ENCODE measurements at regions not wholly inside any gene's neighbourhood (a gene's known extent, or its start where the extent isn't known, plus 50 kb on each side); places are given as distances from the start of the nearest gene placed in this dataset.

DNA sequence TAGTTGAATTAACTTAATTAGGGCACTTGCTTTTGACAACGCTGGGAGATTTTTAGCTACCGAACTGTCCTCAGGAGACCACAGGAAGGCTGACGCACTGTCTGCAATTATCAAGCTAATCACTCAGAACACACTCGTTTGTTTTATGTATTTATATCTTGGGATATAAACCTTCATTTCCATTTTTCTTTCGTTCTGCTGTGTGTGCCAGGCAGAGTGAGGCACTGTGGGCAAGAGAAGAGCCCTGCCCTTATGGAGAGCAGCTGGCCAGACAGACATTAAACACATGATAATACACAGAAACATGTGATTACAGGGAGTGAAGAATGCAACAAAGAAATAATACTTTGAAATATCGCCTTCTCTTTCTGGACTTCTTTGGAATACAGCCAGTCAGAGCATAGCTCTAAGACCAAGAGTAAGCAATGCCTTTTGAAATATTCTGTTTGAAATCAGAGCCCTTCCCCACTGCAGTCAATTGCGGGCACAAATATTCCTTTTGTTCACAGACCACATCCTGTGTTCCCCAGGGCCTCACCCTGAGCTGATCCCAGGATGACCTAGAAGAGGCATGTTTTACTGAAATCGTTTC, 96.8 kb downstream of the ANKRD60 start:
- DNase-seq (no peak), ATAC-seq (no peak)
- H3K4me3 ChIP-seq, result no peak overlapping the region
- no peaks in the 10 kb centered on the region for H3K9me3 ChIP-seq
- TF ChIP-seq, protein P1, sequence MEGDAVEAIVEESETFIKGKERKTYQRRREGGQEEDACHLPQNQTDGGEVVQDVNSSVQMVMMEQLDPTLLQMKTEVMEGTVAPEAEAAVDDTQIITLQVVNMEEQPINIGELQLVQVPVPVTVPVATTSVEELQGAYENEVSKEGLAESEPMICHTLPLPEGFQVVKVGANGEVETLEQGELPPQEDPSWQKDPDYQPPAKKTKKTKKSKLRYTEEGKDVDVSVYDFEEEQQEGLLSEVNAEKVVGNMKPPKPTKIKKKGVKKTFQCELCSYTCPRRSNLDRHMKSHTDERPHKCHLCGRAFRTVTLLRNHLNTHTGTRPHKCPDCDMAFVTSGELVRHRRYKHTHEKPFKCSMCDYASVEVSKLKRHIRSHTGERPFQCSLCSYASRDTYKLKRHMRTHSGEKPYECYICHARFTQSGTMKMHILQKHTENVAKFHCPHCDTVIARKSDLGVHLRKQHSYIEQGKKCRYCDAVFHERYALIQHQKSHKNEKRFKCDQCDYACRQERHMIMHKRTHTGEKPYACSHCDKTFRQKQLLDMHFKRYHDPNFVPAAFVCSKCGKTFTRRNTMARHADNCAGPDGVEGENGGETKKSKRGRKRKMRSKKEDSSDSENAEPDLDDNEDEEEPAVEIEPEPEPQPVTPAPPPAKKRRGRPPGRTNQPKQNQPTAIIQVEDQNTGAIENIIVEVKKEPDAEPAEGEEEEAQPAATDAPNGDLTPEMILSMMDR (IDR thresholded peaks at IDR 0.05), result no peak
- peaks cover 0 to 17% (median 3%) of the 10 kb centered on the region in 3 donors for H3K27me3 ChIP-seq (ENCODE audit: insufficient read depth in 3 of 3, low read length in 2 of 3)
- no peaks in the 10 kb centered on the region for H3K4me1 ChIP-seq
- 23 to 33% (median 25%) methylated on average over 8 of the region's 8 CpGs for WGBS, 3 donors
- intact Hi-C loops (cut with DNase I), result no loop called here
- no peak overlapping the region for H3K27ac ChIP-seq
- no peaks in the 10 kb centered on the region for H3K36me3 ChIP-seq (ENCODE audit: insufficient read depth in 1 of 2, low read depth in 1 of 2)

DNA sequence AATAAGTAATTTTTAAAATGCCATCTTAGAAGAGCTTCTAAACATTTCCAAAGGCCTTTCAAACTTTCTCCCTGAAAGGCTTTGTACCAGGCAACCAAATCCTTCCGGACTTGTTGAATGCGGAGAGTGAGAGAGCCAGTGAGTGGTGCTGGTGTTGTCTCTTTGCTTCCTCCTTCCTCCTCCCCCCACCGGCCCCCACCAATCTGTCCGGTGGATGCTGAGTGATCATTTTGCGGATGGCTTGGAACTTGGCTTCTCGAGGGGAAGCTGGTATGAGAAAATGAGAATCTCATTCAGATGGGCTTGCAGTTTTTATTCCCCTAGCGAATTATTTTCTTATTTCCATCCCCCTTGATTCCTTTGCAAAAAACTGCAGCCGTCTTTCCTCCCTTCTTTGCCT, 97.3 kb downstream of the ANKRD60 start:
- Histone ChIP-seq H3K27me3 (ENCODE audit: insufficient read depth in 3 of 3, low read length in 2 of 3) (peaks cover 0 to 17% (median 3%) of the 10 kb centered on the region in 3 donors), H3K27ac (no peak overlapping the region), H3K9me3 (peaks cover under 1% of the 10 kb centered on the region), H3K4me3 (no peak overlapping the region), H3K36me3 (ENCODE audit: insufficient read depth in 1 of 2, low read depth in 1 of 2) (no peaks in the 10 kb centered on the region), H3K4me1 (no peaks in the 10 kb centered on the region)
- WGBS, 3 donors, result 36 to 55% (median 44%) methylated on average over 8 of the region's 8 CpGs
- DNase-seq, result no peak
- intact Hi-C loops (cut with DNase I), result no loop called here
- TF ChIP-seq, protein P1 (IDR thresholded peaks at IDR 0.05), result no peak
- ATAC-seq, result no peak

DNA sequence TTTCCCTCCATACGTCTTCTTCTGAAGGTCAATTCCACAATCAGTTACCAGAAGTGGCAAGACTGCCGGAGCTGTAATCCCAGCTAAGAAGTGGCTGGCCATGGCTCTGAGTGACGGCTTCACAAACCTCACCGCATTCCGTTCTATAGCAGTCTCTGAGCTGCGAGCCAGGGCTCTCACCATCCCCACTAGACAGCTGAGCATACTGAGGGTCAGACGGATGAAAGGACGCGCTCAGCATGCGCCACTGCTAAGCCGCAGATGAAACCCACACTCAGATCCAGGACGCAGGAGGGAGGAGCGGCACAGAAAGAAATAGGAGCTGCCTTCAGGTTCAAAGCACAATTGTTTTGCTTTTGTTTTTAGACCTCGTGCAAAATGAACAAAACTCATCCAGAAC, 97.9 kb downstream of the ANKRD60 start:
- H3K27ac ChIP-seq, result no peak overlapping the region
- no peak overlapping the region for H3K4me3 ChIP-seq
- DNase-seq, result no peak
- ATAC-seq, result no peak
- H3K4me1 ChIP-seq, result no peaks in the 10 kb centered on the region
- 88 to 91% (median 90%) methylated on average over 14 of the region's 14 CpGs for WGBS, 3 donors
- peaks cover 3% of the 10 kb centered on the region for H3K9me3 ChIP-seq
- TF ChIP-seq, protein P1 (IDR thresholded peaks at IDR 0.05), result no peak
- peaks cover 0 to 17% (median 3%) of the 10 kb centered on the region in 3 donors for H3K27me3 ChIP-seq (ENCODE audit: insufficient read depth in 3 of 3, low read length in 2 of 3)
- H3K36me3 ChIP-seq (ENCODE audit: insufficient read depth in 1 of 2, low read depth in 1 of 2), result no peaks in the 10 kb centered on the region
- intact Hi-C loops (cut with DNase I), result no loop called here

DNA sequence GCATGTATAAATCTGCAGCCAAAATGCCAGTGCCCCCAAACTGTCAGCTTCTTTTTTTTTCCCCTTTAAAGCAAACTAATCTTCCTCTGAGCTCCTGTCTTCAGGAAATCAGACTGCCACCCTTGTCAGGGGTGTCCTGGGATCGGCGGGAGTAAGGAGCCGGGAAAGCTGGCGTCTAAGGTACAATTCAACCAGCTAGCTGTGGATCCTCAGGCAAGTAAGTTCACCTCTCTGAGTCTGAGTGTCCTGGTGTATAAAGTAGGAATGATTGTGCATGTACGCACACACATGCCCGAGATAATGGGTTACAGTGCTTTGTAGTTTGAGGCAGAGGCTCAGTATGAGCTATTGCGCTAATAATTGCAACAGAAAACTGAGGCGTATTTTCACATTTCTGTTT, 98.3 kb downstream of the ANKRD60 start:
- Histone ChIP-seq H3K4me3 (no peak overlapping the region), H3K9me3 (peaks cover 3% of the 10 kb centered on the region), H3K36me3 (ENCODE audit: insufficient read depth in 1 of 2, low read depth in 1 of 2) (no peaks in the 10 kb centered on the region), H3K27me3 (ENCODE audit: insufficient read depth in 3 of 3, low read length in 2 of 3) (peaks cover 0 to 17% (median 3%) of the 10 kb centered on the region in 3 donors), H3K4me1 (no peaks in the 10 kb centered on the region), H3K27ac (no peak overlapping the region)
- intact Hi-C loops (cut with DNase I), result no loop called here
- WGBS, 3 donors, result 94 to 98% (median 96%) methylated on average over 8 of the region's 8 CpGs
- TF ChIP-seq, protein P1 (IDR thresholded peaks at IDR 0.05), result no peak
- DNase-seq (no peak), ATAC-seq (no peak)

DNA sequence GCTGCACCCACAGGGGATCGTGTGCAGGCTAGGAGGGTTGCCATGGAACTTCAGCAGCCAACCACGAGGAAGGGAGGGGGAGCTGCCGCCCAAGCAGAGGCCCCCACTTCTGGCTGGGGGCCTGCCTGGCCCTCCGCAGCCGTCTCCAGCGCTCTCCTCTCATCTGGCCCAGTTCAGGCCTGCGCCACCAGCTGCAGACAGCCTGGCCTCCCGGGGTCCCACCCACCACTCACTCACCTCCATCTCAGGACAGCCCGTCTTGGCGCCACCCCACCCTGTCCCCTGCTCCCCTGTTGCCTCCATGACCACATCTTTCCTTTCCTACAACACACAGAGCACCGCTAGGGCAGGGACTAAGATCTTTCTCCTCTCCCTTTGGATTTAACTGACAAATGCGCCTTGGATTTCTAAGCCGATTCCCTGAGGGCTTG, 98.7 kb downstream of the ANKRD60 start:
- DNase-seq, result no peak
- intact Hi-C loops (cut with DNase I), result no loop called here
- Histone ChIP-seq H3K27ac (no peak overlapping the region), H3K36me3 (ENCODE audit: insufficient read depth in 1 of 2, low read depth in 1 of 2) (no peaks in the 10 kb centered on the region), H3K4me1 (no peaks in the 10 kb centered on the region), H3K9me3 (peaks cover 3% of the 10 kb centered on the region), H3K27me3 (ENCODE audit: insufficient read depth in 3 of 3, low read length in 2 of 3) (peaks cover 0 to 19% (median 3%) of the 10 kb centered on the region in 3 donors), H3K4me3 (no peak overlapping the region)
- ATAC-seq, result no peak
- WGBS, 3 donors, result 72 to 78% (median 75%) methylated on average over 13 of the region's 13 CpGs
- TF ChIP-seq, protein P1 (IDR thresholded peaks at IDR 0.05), result no peak

Data from psoas muscle (tissue), 7 donors.